H1 (cell line): ENCODE measurements at regions not wholly inside any gene's neighbourhood (a gene's known extent, or its start where the extent isn't known, plus 50 kb on each side); places are given as distances from the start of the nearest gene placed in this dataset.

Experiments used
- CTCF ChIA-PET: fragments of 300-600 bp; sonication (Branson Sonifier 250); formaldehyde crosslinking; loops from one replicate; lab custom pipeline; 2021; ENCODE audit not compliant: partially characterized antibody; lab: Charles Lee
- POLR2A ChIA-PET: fragments of 300-600 bp; sonication (Branson Sonifier 250); formaldehyde crosslinking; loops from one replicate; lab custom pipeline; 2021; ENCODE audit warnings: inconsistent platforms; ENCODE audit not compliant: partially characterized antibody; lab: Charles Lee
- DNase-seq, 2 experiments: peaks; one replicate each; pipeline versions ENCODE4 v3.0.0 to v3.0.0-alpha.2; 2010 to 2022; ENCODE audit warnings: low spot score in 2 of 2, low read depth in 1 of 2, mixed read lengths in 1 of 2
- FAIRE-seq: peaks from 2 replicates; lab custom pipeline; 2011; peaks lifted over from hg19 to GRCh38; lab: Jason Lieb, UNC
- H2AFZ ChIP-seq: 2 replicates; pipeline ENCODE4 v1.8.1; 2012; ENCODE audit warnings: low read length, inconsistent platforms
- H2AK5ac ChIP-seq: 2 replicates; pipeline ENCODE4 v1.6.1; 2013; ENCODE audit warnings: low read depth, low read length
- H2BK120ac ChIP-seq: replicated peaks from 2 replicates; pipeline ENCODE3; 2013; ENCODE audit warnings: low read depth, low read length, inconsistent platforms
- H2BK12ac ChIP-seq: 2 replicates; pipeline ENCODE4 v1.6.1; 2013; ENCODE audit warnings: low read depth, low read length
- H2BK15ac ChIP-seq: 2 replicates; pipeline ENCODE4 v1.6.1; 2013; ENCODE audit warnings: low read length
- H2BK20ac ChIP-seq: 2 replicates; pipeline ENCODE4 v1.6.1; 2013; ENCODE audit warnings: low read length
- H2BK5ac ChIP-seq: 2 replicates; pipeline ENCODE4 v1.6.1; 2013; ENCODE audit warnings: low read depth, low read length
- H3K14ac ChIP-seq: 2 replicates; pipeline ENCODE4 v1.6.1; 2013; ENCODE audit warnings: inconsistent platforms; ENCODE audit not compliant: insufficient read length
- H3K18ac ChIP-seq: 2 replicates; pipeline ENCODE4 v1.6.1; 2013; ENCODE audit warnings: low read length; ENCODE audit errors: extremely low read depth
- H3K23ac ChIP-seq: 2 replicates; pipeline ENCODE4 v1.6.1; 2013; ENCODE audit warnings: inconsistent platforms; ENCODE audit not compliant: insufficient read length
- H3K23me2 ChIP-seq: 2 replicates; pipeline ENCODE4 v1.6.1; 2013; ENCODE audit warnings: low read depth, low read length
- H3K27ac ChIP-seq: 2 replicates; pipeline ENCODE4 v1.6.1; 2011; ENCODE audit warnings: low read depth, low read length, inconsistent platforms
- H3K27me3 ChIP-seq, 4 experiments: replicated peaks in 1 of 4; 1 replicate in 1 of 4; 2 replicates in 3 of 4; pipeline versions ENCODE4 v1.6.1 to v1.8.1; 2011 to 2013; ENCODE audit warnings: low read length in 3 of 4, mild to moderate bottlenecking in 3 of 4, inconsistent platforms in 2 of 4, mixed read lengths in 2 of 4, moderate library complexity in 1 of 4; ENCODE audit not compliant: control insufficient read depth in 3 of 4, insufficient read depth in 3 of 4; ENCODE audit errors: extremely low read depth in 1 of 4
- H3K36me3 ChIP-seq, 4 experiments: 2 replicates each; pipeline versions ENCODE4 v1.6.1 to v1.8.1; 2011 to 2013; ENCODE audit warnings: mild to moderate bottlenecking in 4 of 4, low read length in 3 of 4, moderate library complexity in 2 of 4, control low read depth in 1 of 4, inconsistent platforms in 1 of 4; ENCODE audit not compliant: insufficient read depth in 4 of 4, control insufficient read depth in 2 of 4
- H3K4ac ChIP-seq: replicated peaks from 2 replicates; pipeline ENCODE3; 2013; ENCODE audit warnings: low read length, low read depth, mixed read lengths, inconsistent platforms; ENCODE audit not compliant: insufficient read length
- H3K4me1 ChIP-seq, 4 experiments: replicated peaks in 1 of 4; 1 replicate in 1 of 4; 2 replicates in 3 of 4; pipeline versions ENCODE4 v1.6.1 to v1.8.1; 2011 to 2013; ENCODE audit warnings: low read length in 3 of 4, inconsistent platforms in 2 of 4, mixed read lengths in 1 of 4; ENCODE audit not compliant: insufficient read depth in 4 of 4, control insufficient read depth in 3 of 4
- H3K4me2 ChIP-seq, 2 experiments: 2 replicates each; pipeline versions ENCODE4 v1.6.1 to v1.8.1; 2011 to 2013; ENCODE audit warnings: low read depth in 2 of 2, low read length in 2 of 2, control low read depth in 1 of 2, inconsistent platforms in 1 of 2, mild to moderate bottlenecking in 1 of 2; ENCODE audit not compliant: insufficient read depth in 1 of 2
- H3K4me3 ChIP-seq, 4 experiments: fragments of 200-600, 300-600 bp in 1 of 4; sonication (generic), shearing (Covaris generic), sonication (Bioruptor Twin) in 1 of 4; 2 replicates each; pipeline versions ENCODE4 v1.5.1 to v1.8.1; 2011 to 2016; ENCODE audit warnings: low read length in 4 of 4, low read depth in 3 of 4, control low read depth in 2 of 4, inconsistent platforms in 2 of 4, mild to moderate bottlenecking in 2 of 4, mixed read lengths in 1 of 4, moderate library complexity in 1 of 4; ENCODE audit not compliant: insufficient read depth in 2 of 4; ENCODE audit errors: extremely low read depth in 1 of 4
- H3K56ac ChIP-seq: replicated peaks from 2 replicates; pipeline ENCODE3; 2013; ENCODE audit warnings: low read depth, mild to moderate bottlenecking, mixed read lengths, low read length, inconsistent platforms; ENCODE audit not compliant: insufficient read length
- H3K79me1 ChIP-seq: 2 replicates; pipeline ENCODE4 v1.6.1; 2013; ENCODE audit warnings: low read depth, low read length, control low read depth
- H3K79me2 ChIP-seq, 2 experiments: 2 replicates each; pipeline versions ENCODE4 v1.6.1 to v1.8.1; 2012 to 2013; ENCODE audit warnings: low read length in 2 of 2, mild to moderate bottlenecking in 2 of 2, inconsistent platforms in 1 of 2; ENCODE audit not compliant: insufficient read depth in 2 of 2, control insufficient read depth in 1 of 2
- H3K9ac ChIP-seq, 4 experiments: replicated peaks in 1 of 4; 1 replicate in 1 of 4; 2 replicates in 3 of 4; pipeline versions ENCODE4 v1.6.1 to v1.8.1; 2011 to 2013; ENCODE audit warnings: low read depth in 3 of 4, low read length in 3 of 4, control low read depth in 2 of 4, mild to moderate bottlenecking in 2 of 4, moderate library complexity in 2 of 4, inconsistent platforms in 1 of 4; ENCODE audit errors: extremely low read depth in 1 of 4
- H3K9me3 ChIP-seq, 2 experiments: 2 replicates each; pipeline versions ENCODE4 v1.6.1 to v1.8.1; 2012 to 2013; ENCODE audit warnings: mild to moderate bottlenecking in 2 of 2, moderate library complexity in 2 of 2, control low read depth in 1 of 2, inconsistent platforms in 1 of 2, low read depth in 1 of 2, low read length in 1 of 2, mixed read lengths in 1 of 2; ENCODE audit not compliant: insufficient read depth in 2 of 2
- H4K20me1 ChIP-seq, 2 experiments: replicated peaks in 1 of 2; 2 replicates each; pipeline versions ENCODE3 to v1.8.1; 2011 to 2013; ENCODE audit warnings: inconsistent platforms in 2 of 2, low read length in 2 of 2, mild to moderate bottlenecking in 1 of 2; ENCODE audit not compliant: insufficient read depth in 2 of 2, control insufficient read depth in 1 of 2
- H4K5ac ChIP-seq: 2 replicates; pipeline ENCODE4 v1.6.1; 2013; ENCODE audit warnings: low read length, low read depth, mixed read lengths, inconsistent platforms; ENCODE audit not compliant: insufficient read length
- H4K8ac ChIP-seq: 2 replicates; pipeline ENCODE4 v1.8.0; 2013; ENCODE audit warnings: mild to moderate bottlenecking, moderate library complexity, low read length, inconsistent platforms; ENCODE audit not compliant: insufficient read depth; ENCODE audit errors: extremely low read depth
- H4K91ac ChIP-seq: replicated peaks from 2 replicates; pipeline ENCODE3; 2013; ENCODE audit warnings: low read length, mixed read lengths, inconsistent platforms; ENCODE audit not compliant: insufficient read length
- ASH2L ChIP-seq: fragments of 200-600, 300-600 bp; sonication (generic); IDR thresholded peaks from one replicate; pipeline ENCODE4 v1.7.1; 2017; ENCODE audit warnings: low read length
- EGR1 ChIP-seq: IDR thresholded peaks from 2 replicates; pipeline ENCODE4 v1.6.1; 2011; ENCODE audit warnings: low read depth, low read length, borderline replicate concordance
- RNF2 ChIP-seq: fragments of 200-900, 300-1000 bp; sonication (generic); IDR thresholded peaks from 2 replicates; pipeline ENCODE4 v1.7.1; 2016; ENCODE audit warnings: borderline replicate concordance, low read depth, mild to moderate bottlenecking, antibody characterized with exemption, low read length; ENCODE audit not compliant: poor library complexity, severe bottlenecking; ENCODE audit errors: missing control alignments
- SIX5 ChIP-seq: IDR thresholded peaks from 2 replicates; pipeline ENCODE4 v1.6.1; 2011; ENCODE audit warnings: mild to moderate bottlenecking, low read depth, low read length
- SRF ChIP-seq: IDR thresholded peaks from 2 replicates; pipeline ENCODE4 v1.6.1; 2011; ENCODE audit warnings: mild to moderate bottlenecking, low read depth, low read length, moderate library complexity
- WGBS, 2 experiments: shearing (Covaris generic) in 1 of 2; methylation state at CpG; one replicate each; pipeline versions ENCODE4 v1.1.6 to v1.1.7; 2013 to 2015; ENCODE audit warnings: low lambda C conversion rate in 2 of 2, mixed read lengths in 2 of 2, inconsistent platforms in 1 of 2, low coverage in 1 of 2, missing lambda C conversion rate in 1 of 2; ENCODE audit not compliant: insufficient replicate concordance in 2 of 2, insufficient coverage in 1 of 2, insufficient read length in 1 of 2; ENCODE audit errors: extremely low coverage in 1 of 2, missing lambda C conversion rate in 1 of 2; 5-methylcytosine and 5-hydroxymethylcytosine counted together

- H3K79me1 ChIP-seq: no peaks in the 10 kb centered on the region
- H2BK20ac ChIP-seq: no peak overlapping the region
- H3K4me2 ChIP-seq: no peak overlapping the region
- H2AFZ ChIP-seq: no peak overlapping the region
- H4K5ac ChIP-seq: no peak overlapping the region
- no peak overlapping the region for H3K27ac ChIP-seq
- ChIA-PET CTCF (no interaction called here), POLR2A (no interaction called here)
- no peaks in the 10 kb centered on the region for H3K23me2 ChIP-seq
- DNase-seq (no peak), FAIRE-seq (no peak)
- no peak overlapping the region for H2BK120ac ChIP-seq
- no peak overlapping the region for H3K14ac ChIP-seq
- no peaks in the 10 kb centered on the region for H3K9me3 ChIP-seq
- H3K36me3 ChIP-seq: no peaks in the 10 kb centered on the region
- no peak overlapping the region for H3K18ac ChIP-seq
- H4K8ac ChIP-seq: no peak overlapping the region
- no peak overlapping the region for H3K56ac ChIP-seq
- H3K4me1 ChIP-seq: no peaks in the 10 kb centered on the region
- H4K20me1 ChIP-seq: peaks cover 0 to 1% of the 10 kb centered on the region in 2 experiments
- WGBS, 2 experiments: 86% methylated on average over 4 of the region's 4 CpGs; no CpG with 5 or more reads in 1 of the 2 experiments
- H2BK5ac ChIP-seq: no peak overlapping the region
- H3K9ac ChIP-seq: no peak overlapping the region
- no peak overlapping the region for H3K4me3 ChIP-seq
- H3K4ac ChIP-seq: no peak overlapping the region
- no peak overlapping the region for H2AK5ac ChIP-seq
- no peaks in the 10 kb centered on the region for H3K79me2 ChIP-seq
- no peak overlapping the region for H4K91ac ChIP-seq
- no peaks in the 10 kb centered on the region for H3K27me3 ChIP-seq
- no peak overlapping the region for H2BK12ac ChIP-seq
- H3K23ac ChIP-seq: no peak overlapping the region
- H2BK15ac ChIP-seq: no peak overlapping the region
- TF ChIP-seq SIX5 (no peak), ASH2L (no peak), EGR1 (no peak), RNF2 (no peak), SRF (no peak)
Measured at GRCh38 chr18:74005320-74006109, 142.1 kb downstream of the FBXO15 start.
